Activated naive CD8-positive, alpha-beta T cell treated with anti-CD3 and anti-CD28 coated beads, Interleukin-2, amount 10 ng/mL, durations not matched to agents 7 days and 5 days (primary cell): ENCODE measurements at regions not wholly inside any gene's neighbourhood (a gene's known extent, or its start where the extent isn't known, plus 50 kb on each side); places are given as distances from the start of the nearest gene placed in this dataset.

ENCODE experiments used
- ATAC-seq: fragments of 150-1000 bp; cut with Tn5 transposase; one replicate; pipeline ENCODE4 v1.10.0; 2021; ENCODE audit warnings: low read depth, moderate library complexity
- POLR2A ChIA-PET: fragments of 350-600 bp; sonication (Branson Sonifier 250); formaldehyde crosslinking; loops from one replicate; lab custom pipeline; 2021; ENCODE audit warnings: antibody characterized with exemption; lab: Charles Lee
- DNase-seq: peaks from one replicate; pipeline ENCODE4 v3.0.0; 2021
- H3K27ac Mint-ChIP-seq: one replicate; pipeline ENCODE4 v1.8.0; 2022; ENCODE audit warnings: mild to moderate bottlenecking, mixed read lengths
- H3K27me3 Mint-ChIP-seq: one replicate; pipeline ENCODE4 v1.8.0; 2022; ENCODE audit warnings: mild to moderate bottlenecking, moderate library complexity, mixed read lengths
- H3K36me3 Mint-ChIP-seq: one replicate; pipeline ENCODE4 v1.8.0; 2021; ENCODE audit warnings: mild to moderate bottlenecking, mixed read lengths
- H3K4me1 Mint-ChIP-seq: one replicate; pipeline ENCODE4 v1.8.0; 2021; ENCODE audit warnings: mixed read lengths
- H3K4me3 Mint-ChIP-seq: one replicate; pipeline ENCODE4 v1.8.0; 2022; ENCODE audit warnings: mild to moderate bottlenecking, moderate library complexity, mixed read lengths
- H3K9me3 Mint-ChIP-seq: one replicate; pipeline ENCODE4 v1.8.0; 2021; ENCODE audit warnings: mixed read lengths

- ATAC-seq (no peak), DNase-seq (no peak)
- Mint-ChIP-seq H3K27ac (no peak overlapping the region), H3K27me3 (no peaks in the 10 kb centered on the region), H3K4me3 (no peak overlapping the region), H3K4me1 (no peaks in the 10 kb centered on the region), H3K36me3 (no peaks in the 10 kb centered on the region), H3K9me3 (no peaks in the 10 kb centered on the region)
- POLR2A ChIA-PET, result no interaction called here
Observed at GRCh38 chrX:10039821-10040793, 72.9 kb downstream of the CLDN34 start.

DNA sequence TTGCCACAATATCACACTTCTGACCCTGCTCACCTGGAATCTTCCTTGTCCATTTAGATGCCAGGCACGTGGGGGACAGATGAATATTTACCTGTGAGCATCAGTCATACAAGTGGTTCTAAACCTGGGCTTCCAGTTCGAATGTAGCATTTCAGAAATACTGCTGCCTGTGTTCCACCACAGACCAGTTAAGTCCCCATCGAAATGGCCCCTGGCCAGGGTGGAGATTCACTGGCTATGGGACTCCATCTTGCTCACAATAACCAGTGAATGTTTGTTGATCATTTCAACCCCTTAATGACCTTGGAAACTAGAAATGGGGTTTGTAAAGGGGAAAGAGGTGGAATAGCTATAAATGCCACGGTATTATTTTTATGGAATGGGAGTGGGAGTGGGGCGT is 73.8 kb downstream of the CLDN34 start:
- no peaks in the 10 kb centered on the region for H3K4me1 Mint-ChIP-seq
- H3K36me3 Mint-ChIP-seq, result no peaks in the 10 kb centered on the region
- H3K27ac Mint-ChIP-seq, result no peak overlapping the region
- DNase-seq (no peak), ATAC-seq (no peak)
- POLR2A ChIA-PET, result no interaction called here
- H3K27me3 Mint-ChIP-seq, result no peaks in the 10 kb centered on the region
- no peaks in the 10 kb centered on the region for H3K9me3 Mint-ChIP-seq
- H3K4me3 Mint-ChIP-seq, result no peak overlapping the region

GRCh38 chrX:10041383-10041782 is 74.2 kb downstream of the CLDN34 start:
- H3K9me3 Mint-ChIP-seq, result no peaks in the 10 kb centered on the region

GRCh38 chrX:10042055-10042454 is 74.9 kb downstream of the CLDN34 start:
- ATAC-seq (no peak), DNase-seq (no peak)
- no peaks in the 10 kb centered on the region for H3K9me3 Mint-ChIP-seq
- POLR2A ChIA-PET, result no interaction called here
- no peaks in the 10 kb centered on the region for H3K27me3 Mint-ChIP-seq
- H3K4me1 Mint-ChIP-seq, result no peaks in the 10 kb centered on the region
- no peaks in the 10 kb centered on the region for H3K36me3 Mint-ChIP-seq
- no peak overlapping the region for H3K4me3 Mint-ChIP-seq
- H3K27ac Mint-ChIP-seq, result no peak overlapping the region

More at GRCh38 chrX:10041383-10041782, 74.2 kb downstream of the CLDN34 start:
- H3K4me1 Mint-ChIP-seq, result no peaks in the 10 kb centered on the region
- H3K36me3 Mint-ChIP-seq, result no peaks in the 10 kb centered on the region
- no peak overlapping the region for H3K27ac Mint-ChIP-seq
- no peak overlapping the region for H3K4me3 Mint-ChIP-seq
- no peaks in the 10 kb centered on the region for H3K27me3 Mint-ChIP-seq
- POLR2A ChIA-PET, result no interaction called here
- no peak for DNase-seq
- ATAC-seq, result no peak

- Mint-ChIP-seq H3K36me3 (no peaks in the 10 kb centered on the region), H3K27me3 (no peaks in the 10 kb centered on the region), H3K4me1 (no peaks in the 10 kb centered on the region), H3K9me3 (no peaks in the 10 kb centered on the region), H3K4me3 (no peak overlapping the region), H3K27ac (no peak overlapping the region)
- POLR2A ChIA-PET, result no interaction called here
- ATAC-seq (no peak), DNase-seq (no peak)
Observed at GRCh38 chrX:10043386-10043785, 76.2 kb downstream of the CLDN34 start.

DNA sequence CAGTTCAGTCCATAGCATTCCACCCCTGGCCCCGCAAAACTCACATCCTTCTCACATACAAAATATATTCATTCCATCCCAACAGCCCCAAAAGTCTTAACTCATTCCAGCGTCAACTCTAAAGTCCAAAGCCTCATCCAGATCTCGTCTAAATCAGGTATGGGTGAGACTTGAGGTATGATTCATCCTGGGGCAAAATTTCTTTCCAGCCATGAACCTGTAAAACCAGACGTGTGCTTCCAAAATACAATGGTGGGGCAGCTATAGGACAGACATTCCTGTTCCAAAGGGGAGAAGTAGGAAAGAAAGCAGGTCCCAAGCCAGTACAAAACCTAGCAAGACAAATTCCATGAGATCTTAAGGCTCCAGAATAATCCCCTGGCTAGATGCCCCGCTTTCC is 76.9 kb downstream of the CLDN34 start:
- POLR2A ChIA-PET, result no interaction called here
- no peaks in the 10 kb centered on the region for H3K4me1 Mint-ChIP-seq
- ATAC-seq, result no peak
- H3K36me3 Mint-ChIP-seq, result no peaks in the 10 kb centered on the region
- no peak overlapping the region for H3K27ac Mint-ChIP-seq
- DNase-seq, result no peak
- no peak overlapping the region for H3K4me3 Mint-ChIP-seq
- H3K9me3 Mint-ChIP-seq, result no peaks in the 10 kb centered on the region
- H3K27me3 Mint-ChIP-seq, result no peaks in the 10 kb centered on the region

- no peak overlapping the region for H3K4me3 Mint-ChIP-seq
- DNase-seq (no peak), ATAC-seq (no peak)
- no peak overlapping the region for H3K27ac Mint-ChIP-seq
- POLR2A ChIA-PET, result no interaction called here
- H3K9me3 Mint-ChIP-seq, result no peaks in the 10 kb centered on the region
- no peaks in the 10 kb centered on the region for H3K27me3 Mint-ChIP-seq
- no peaks in the 10 kb centered on the region for H3K36me3 Mint-ChIP-seq
- H3K4me1 Mint-ChIP-seq, result peaks cover 3% of the 10 kb centered on the region
Observed at GRCh38 chrX:10045327-10046000, 78.3 kb downstream of the CLDN34 start.

GRCh38 chrX:10047133-10047532 is 80.0 kb downstream of the CLDN34 start:
- peaks cover 7% of the 10 kb centered on the region for H3K4me1 Mint-ChIP-seq
- ATAC-seq (no peak), DNase-seq (no peak)
- H3K36me3 Mint-ChIP-seq, result no peaks in the 10 kb centered on the region
- POLR2A ChIA-PET, result no interaction called here
- no peaks in the 10 kb centered on the region for H3K27me3 Mint-ChIP-seq
- no peak overlapping the region for H3K27ac Mint-ChIP-seq
- H3K4me3 Mint-ChIP-seq, result no peak overlapping the region
- H3K9me3 Mint-ChIP-seq, result no peaks in the 10 kb centered on the region

- Mint-ChIP-seq H3K27ac (no peak overlapping the region), H3K27me3 (no peaks in the 10 kb centered on the region), H3K4me3 (no peak overlapping the region), H3K9me3 (no peaks in the 10 kb centered on the region), H3K36me3 (no peaks in the 10 kb centered on the region), H3K4me1 (peaks cover 7% of the 10 kb centered on the region)
- DNase-seq, result no peak
- POLR2A ChIA-PET, result no interaction called here
- ATAC-seq, result no peak
Observed at GRCh38 chrX:10047631-10048030, 80.5 kb downstream of the CLDN34 start.

GRCh38 chrX:10048076-10048475 is 80.9 kb downstream of the CLDN34 start:
- H3K27me3 Mint-ChIP-seq, result no peaks in the 10 kb centered on the region
- DNase-seq (no peak), ATAC-seq (no peak)
- POLR2A ChIA-PET, result no interaction called here
- no peaks in the 10 kb centered on the region for H3K9me3 Mint-ChIP-seq
- no peak overlapping the region for H3K27ac Mint-ChIP-seq
- peaks cover 7% of the 10 kb centered on the region for H3K4me1 Mint-ChIP-seq
- no peaks in the 10 kb centered on the region for H3K36me3 Mint-ChIP-seq
- no peak overlapping the region for H3K4me3 Mint-ChIP-seq

DNA sequence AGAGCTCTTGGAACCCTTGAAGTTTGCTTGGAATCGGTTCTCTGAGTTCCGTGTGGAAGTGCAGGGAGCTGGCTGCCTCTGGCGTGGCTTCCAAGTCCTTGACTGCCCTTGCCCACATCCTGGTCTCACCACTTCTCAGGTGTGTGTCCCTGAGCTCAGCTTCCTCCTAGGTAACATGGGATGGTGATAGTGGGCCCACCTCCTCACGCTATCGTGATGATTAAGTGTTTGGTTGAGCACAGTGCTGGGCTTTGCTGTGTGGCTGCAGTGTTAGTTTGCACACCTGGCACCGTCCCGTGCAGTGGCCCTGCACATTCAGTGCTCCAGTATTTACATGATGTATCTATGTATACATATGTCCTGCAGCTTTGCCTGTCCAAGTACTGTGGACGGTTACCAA is 81.5 kb downstream of the CLDN34 start:
- H3K36me3 Mint-ChIP-seq, result no peaks in the 10 kb centered on the region
- no peaks in the 10 kb centered on the region for H3K27me3 Mint-ChIP-seq
- POLR2A ChIA-PET, result no interaction called here
- H3K4me3 Mint-ChIP-seq, result no peak overlapping the region
- DNase-seq (no peak), ATAC-seq (no peak)
- no peak overlapping the region for H3K27ac Mint-ChIP-seq
- peaks cover 7% of the 10 kb centered on the region for H3K4me1 Mint-ChIP-seq
- no peaks in the 10 kb centered on the region for H3K9me3 Mint-ChIP-seq

DNA sequence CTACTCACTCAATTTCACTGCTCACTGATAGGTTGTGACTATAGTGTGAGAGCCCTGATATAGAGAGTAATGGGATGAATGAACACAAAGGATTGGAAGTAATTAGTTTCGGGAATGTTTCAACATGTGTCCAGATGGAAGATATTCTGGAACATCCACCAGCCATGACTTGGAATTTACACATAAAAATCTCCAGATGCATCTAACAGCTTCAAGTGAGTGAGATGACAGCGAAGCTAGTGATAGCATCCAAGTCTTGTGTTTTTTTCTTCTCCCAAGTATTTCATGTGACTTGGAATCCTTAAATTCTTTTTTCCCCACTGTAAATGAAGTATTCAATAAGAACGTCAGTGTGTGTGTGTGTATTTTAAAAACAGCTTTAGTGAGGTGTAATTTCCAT is 82.1 kb downstream of the CLDN34 start:
- H3K4me3 Mint-ChIP-seq, result no peak overlapping the region
- H3K36me3 Mint-ChIP-seq, result no peaks in the 10 kb centered on the region
- POLR2A ChIA-PET, result no interaction called here
- H3K27ac Mint-ChIP-seq, result no peak overlapping the region
- no peaks in the 10 kb centered on the region for H3K27me3 Mint-ChIP-seq
- ATAC-seq (no peak), DNase-seq (no peak)
- no peaks in the 10 kb centered on the region for H3K9me3 Mint-ChIP-seq
- peaks cover 7% of the 10 kb centered on the region for H3K4me1 Mint-ChIP-seq

DNA sequence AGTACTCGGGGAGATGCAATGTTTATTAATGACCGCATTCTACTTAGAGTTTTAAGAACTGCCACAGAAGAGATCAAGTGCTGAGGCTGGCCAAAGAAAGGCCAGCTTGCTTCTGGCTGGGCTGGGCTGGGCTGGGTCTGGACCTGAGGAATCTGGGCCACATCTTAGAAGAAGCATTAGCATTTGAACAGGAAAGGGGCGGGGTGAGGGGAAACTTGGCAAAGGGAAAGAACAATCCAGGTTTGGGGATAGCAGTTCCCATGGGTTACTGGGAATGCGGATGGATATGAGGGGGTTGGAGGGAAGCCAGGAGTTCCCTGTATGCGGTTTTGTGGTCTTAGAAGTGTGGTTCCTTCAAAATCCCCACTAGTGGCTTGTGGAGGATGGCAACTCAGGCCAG is 83.3 kb downstream of the CLDN34 start:
- no peaks in the 10 kb centered on the region for H3K27me3 Mint-ChIP-seq
- H3K36me3 Mint-ChIP-seq, result no peaks in the 10 kb centered on the region
- ATAC-seq (no peak), DNase-seq (no peak)
- no peaks in the 10 kb centered on the region for H3K9me3 Mint-ChIP-seq
- H3K4me3 Mint-ChIP-seq, result no peak overlapping the region
- no peak overlapping the region for H3K27ac Mint-ChIP-seq
- POLR2A ChIA-PET, result no interaction called here
- peaks cover 7% of the 10 kb centered on the region for H3K4me1 Mint-ChIP-seq
